GM18511 (cell line): ENCODE measurements at regions not wholly inside any gene's neighbourhood (a gene's known extent, or its start where the extent isn't known, plus 50 kb on each side); places are given as distances from the start of the nearest gene placed in this dataset.

Source experiments
- ATAC-seq: cut with Tn5 transposase; IDR thresholded peaks from one replicate; pipeline ENCODE4 v1.9.1; 2021; ENCODE audit warnings: mild to moderate bottlenecking, moderate library complexity; ENCODE audit not compliant: unreplicated experiment

- no peak for ATAC-seq
Measured at GRCh38 chr9:28163619-28164018, 590.3 kb upstream of the C9orf72 start.

GRCh38 chr9:28166179-28166578, 592.9 kb upstream of the C9orf72 start:
- ATAC-seq: no peak

- ATAC-seq: no peak
Measured at GRCh38 chr9:28177142-28177541, 603.9 kb upstream of the C9orf72 start.

GRCh38 chr9:28177925-28178324, 604.6 kb upstream of the C9orf72 start:
- ATAC-seq: no peak

- no peak for ATAC-seq
Measured at GRCh38 chr9:28179893-28180292, 606.6 kb upstream of the C9orf72 start.

GRCh38 chr9:28190981-28191380, 617.7 kb upstream of the C9orf72 start:
- no peak for ATAC-seq

GRCh38 chr9:28197653-28198052, 624.4 kb upstream of the C9orf72 start:
- ATAC-seq: no peak

- ATAC-seq: no peak
Measured at GRCh38 chr9:28203036-28203435, 629.8 kb upstream of the C9orf72 start.

GRCh38 chr9:28206280-28206679, 633.0 kb upstream of the C9orf72 start:
- no peak for ATAC-seq

- no peak for ATAC-seq
Measured at GRCh38 chr9:28207657-28208056, 634.4 kb upstream of the C9orf72 start.

GRCh38 chr9:28209130-28209529, 635.8 kb upstream of the C9orf72 start:
- no peak for ATAC-seq

- no peak for ATAC-seq
Measured at GRCh38 chr9:28212979-28213378, 639.7 kb upstream of the C9orf72 start.

GRCh38 chr9:28215536-28216299, 642.4 kb upstream of the C9orf72 start:
- ATAC-seq: no peak

GRCh38 chr9:28232686-28233085, 659.4 kb upstream of the C9orf72 start:
- ATAC-seq: no peak

GRCh38 chr9:28234133-28234893, 661.0 kb upstream of the C9orf72 start:
- ATAC-seq: no peak

- ATAC-seq: no peak
Measured at GRCh38 chr9:28234894-28235277, 661.6 kb upstream of the C9orf72 start.

GRCh38 chr9:28249424-28249823, 676.1 kb upstream of the C9orf72 start:
- ATAC-seq: no peak

- no peak for ATAC-seq
Measured at GRCh38 chr9:28255174-28255573, 681.9 kb upstream of the C9orf72 start.

GRCh38 chr9:28260330-28260729, 687.0 kb upstream of the C9orf72 start:
- no peak for ATAC-seq

- no peak for ATAC-seq
Measured at GRCh38 chr9:28264368-28264767, 691.1 kb upstream of the C9orf72 start.

GRCh38 chr9:28267351-28267750, 694.1 kb upstream of the C9orf72 start:
- ATAC-seq: no peak

GRCh38 chr9:28270156-28270555, 696.9 kb upstream of the C9orf72 start:
- no peak for ATAC-seq
